ENCODE measurements at regions not wholly inside any gene's neighbourhood (a gene's known extent, or its start where the extent isn't known, plus 50 kb on each side); places are given as distances from the start of the nearest gene placed in this dataset.

DNA sequence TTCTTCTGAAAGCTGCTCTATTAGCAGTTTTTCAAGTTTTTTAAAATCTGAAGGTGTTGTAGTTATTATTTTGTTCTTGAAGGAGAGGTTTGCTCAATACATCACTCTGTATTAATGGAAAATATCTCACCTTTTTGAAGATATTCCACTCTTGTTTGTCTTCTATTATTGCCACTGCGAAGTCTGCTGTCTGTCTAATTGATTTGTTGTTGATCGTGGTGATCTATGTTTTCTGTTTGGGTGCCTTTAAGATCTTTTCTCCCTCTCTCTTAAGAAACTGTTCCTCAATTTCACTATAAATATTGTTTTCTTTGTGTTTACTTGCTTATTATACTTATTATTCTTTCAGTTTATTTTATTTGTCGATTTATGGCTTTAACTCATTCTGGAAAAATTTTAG lies 64.9 kb upstream of the FZD8 start:
- TF ChIP-seq CTCF (IDR thresholded peaks at IDR 0.05; ENCODE audit: low read depth, low read length) = no peak
- no peak for TF ChIP-seq EZH2phosphoT487 (IDR thresholded peaks at IDR 0.05; ENCODE audit: low read depth)
- H3K27me3 ChIP-seq (ENCODE audit: low read depth, low read length) = no peaks in the 10 kb centered on the region
- H3K4me3 ChIP-seq (ENCODE audit: low read length) = no peak overlapping the region
- no peak overlapping the region for H3K27ac ChIP-seq (ENCODE audit: low read length)
- H4K20me1 ChIP-seq (ENCODE audit: insufficient read depth, low read length) = no peaks in the 10 kb centered on the region
- no peaks in the 10 kb centered on the region for H3K9me3 ChIP-seq (ENCODE audit: insufficient read depth, low read length)
- no peaks in the 10 kb centered on the region for H3K4me1 ChIP-seq (ENCODE audit: low read length)
- H3K9ac ChIP-seq (ENCODE audit: low read length) = no peak overlapping the region
- no peak overlapping the region for H3K4me2 ChIP-seq (ENCODE audit: low read length)
- H3K36me3 ChIP-seq (replicated peaks; ENCODE audit: low read depth, low read length) = no peaks in the 10 kb centered on the region
- no peaks in the 10 kb centered on the region for H3K79me2 ChIP-seq (ENCODE audit: low read length)
- H2AFZ ChIP-seq (ENCODE audit: low read depth, low read length) = no peak overlapping the region

DNA sequence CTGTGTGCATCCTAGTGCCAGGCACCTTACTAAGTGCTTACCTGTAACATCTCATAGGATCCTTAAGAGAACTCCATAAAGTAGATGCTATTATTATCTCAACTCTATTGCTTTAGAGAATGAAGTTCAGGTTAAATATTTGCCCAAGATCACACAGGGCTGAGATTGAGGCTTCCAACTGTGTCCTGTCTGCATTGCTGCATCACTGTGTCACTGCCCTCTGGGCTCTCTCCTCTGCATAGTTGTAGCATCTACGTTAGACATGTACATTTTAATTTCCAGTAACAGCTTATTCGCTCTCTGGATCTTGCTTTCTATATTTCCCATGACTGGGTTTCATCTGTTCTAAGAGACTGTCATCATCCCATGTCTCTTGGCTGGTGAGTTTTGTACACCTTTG lies 63.6 kb upstream of the FZD8 start:
- no peak for TF ChIP-seq CTCF (IDR thresholded peaks at IDR 0.05; ENCODE audit: low read depth, low read length)
- TF ChIP-seq EZH2phosphoT487 (IDR thresholded peaks at IDR 0.05; ENCODE audit: low read depth) = no peak
- Histone ChIP-seq H3K36me3 (replicated peaks; ENCODE audit: low read depth, low read length) (no peaks in the 10 kb centered on the region), H3K9me3 (ENCODE audit: insufficient read depth, low read length) (no peaks in the 10 kb centered on the region), H3K79me2 (ENCODE audit: low read length) (no peaks in the 10 kb centered on the region), H3K4me1 (ENCODE audit: low read length) (no peaks in the 10 kb centered on the region), H3K4me3 (ENCODE audit: low read length) (no peak overlapping the region), H3K27ac (ENCODE audit: low read length) (no peak overlapping the region), H3K9ac (ENCODE audit: low read length) (no peak overlapping the region), H2AFZ (ENCODE audit: low read depth, low read length) (no peak overlapping the region), H3K4me2 (ENCODE audit: low read length) (no peak overlapping the region), H3K27me3 (ENCODE audit: low read depth, low read length) (no peaks in the 10 kb centered on the region), H4K20me1 (ENCODE audit: insufficient read depth, low read length) (no peaks in the 10 kb centered on the region)

- H3K4me3 ChIP-seq (ENCODE audit: low read length) = no peak overlapping the region
- H4K20me1 ChIP-seq (ENCODE audit: insufficient read depth, low read length) = no peaks in the 10 kb centered on the region
- no peaks in the 10 kb centered on the region for H3K79me2 ChIP-seq (ENCODE audit: low read length)
- no peaks in the 10 kb centered on the region for H3K27me3 ChIP-seq (ENCODE audit: low read depth, low read length)
- TF ChIP-seq EZH2phosphoT487 (IDR thresholded peaks at IDR 0.05; ENCODE audit: low read depth) = no peak
- no peak for TF ChIP-seq CTCF (IDR thresholded peaks at IDR 0.05; ENCODE audit: low read depth, low read length)
- no peaks in the 10 kb centered on the region for H3K36me3 ChIP-seq (replicated peaks; ENCODE audit: low read depth, low read length)
- H3K9ac ChIP-seq (ENCODE audit: low read length) = no peak overlapping the region
- no peak overlapping the region for H3K27ac ChIP-seq (ENCODE audit: low read length)
- H2AFZ ChIP-seq (ENCODE audit: low read depth, low read length) = no peak overlapping the region
- H3K4me2 ChIP-seq (ENCODE audit: low read length) = no peak overlapping the region
- no peaks in the 10 kb centered on the region for H3K9me3 ChIP-seq (ENCODE audit: insufficient read depth, low read length)
- no peaks in the 10 kb centered on the region for H3K4me1 ChIP-seq (ENCODE audit: low read length)
These were observed 63.0 kb upstream of the FZD8 start for GRCh38 chr10:35705051-35705450.

DNA sequence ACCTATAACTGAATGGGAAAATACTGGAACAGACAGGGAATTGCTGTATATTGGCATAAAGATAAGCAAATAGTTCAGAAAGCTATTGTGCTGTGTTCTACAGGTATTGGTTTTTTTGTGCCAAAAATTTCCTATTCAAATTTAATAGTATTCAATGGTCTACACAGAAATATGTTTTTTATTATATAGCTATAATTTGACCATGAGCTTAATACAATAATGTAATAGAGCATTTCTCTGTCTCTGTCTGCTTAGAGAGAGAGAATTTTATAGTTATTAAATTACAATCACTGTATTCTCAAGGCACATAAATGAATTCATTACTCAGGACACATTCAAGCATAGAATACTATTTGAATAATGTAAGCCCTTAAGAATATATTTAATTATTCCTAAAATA lies 62.3 kb upstream of the FZD8 start:
- Histone ChIP-seq H3K79me2 (ENCODE audit: low read length) (no peaks in the 10 kb centered on the region), H2AFZ (ENCODE audit: low read depth, low read length) (no peak overlapping the region), H3K9ac (ENCODE audit: low read length) (no peak overlapping the region), H3K4me2 (ENCODE audit: low read length) (no peak overlapping the region), H3K9me3 (ENCODE audit: insufficient read depth, low read length) (no peaks in the 10 kb centered on the region), H3K4me3 (ENCODE audit: low read length) (no peak overlapping the region), H4K20me1 (ENCODE audit: insufficient read depth, low read length) (no peaks in the 10 kb centered on the region), H3K27me3 (ENCODE audit: low read depth, low read length) (no peaks in the 10 kb centered on the region), H3K27ac (ENCODE audit: low read length) (no peak overlapping the region), H3K4me1 (ENCODE audit: low read length) (no peaks in the 10 kb centered on the region), H3K36me3 (replicated peaks; ENCODE audit: low read depth, low read length) (no peaks in the 10 kb centered on the region)
- TF ChIP-seq EZH2phosphoT487 (IDR thresholded peaks at IDR 0.05; ENCODE audit: low read depth) (no peak), CTCF (IDR thresholded peaks at IDR 0.05; ENCODE audit: low read depth, low read length) (no peak)

Data from OCI-LY3 (cell line).